Astrocyte of the spinal cord (primary cell): ENCODE measurements at regions not wholly inside any gene's neighbourhood (a gene's known extent, or its start where the extent isn't known, plus 50 kb on each side); places are given as distances from the start of the nearest gene placed in this dataset.

ENCODE experiments used
- DNase-seq: peaks from one replicate; pipeline ENCODE4 v3.0.0; 2011; ENCODE audit warnings: low read depth, low spot score
- H3K4me3 ChIP-seq: 2 replicates; pipeline ENCODE4 v1.5.1; 2011; ENCODE audit warnings: low read depth, mild to moderate bottlenecking, low read length, moderate library complexity
- in situ Hi-C: cut with HindIII; loops from 2 replicates; pipeline ENCODE4 v1.10.0; 2017; ENCODE audit warnings: low sequenced_read_pairs
- TF ChIP-seq, protein P1 (sequence below): IDR thresholded peaks from 2 replicates; pipeline ENCODE4 v1.5.1; 2012; ENCODE audit warnings: low read depth, mild to moderate bottlenecking, low read length, inconsistent platforms

DNA sequence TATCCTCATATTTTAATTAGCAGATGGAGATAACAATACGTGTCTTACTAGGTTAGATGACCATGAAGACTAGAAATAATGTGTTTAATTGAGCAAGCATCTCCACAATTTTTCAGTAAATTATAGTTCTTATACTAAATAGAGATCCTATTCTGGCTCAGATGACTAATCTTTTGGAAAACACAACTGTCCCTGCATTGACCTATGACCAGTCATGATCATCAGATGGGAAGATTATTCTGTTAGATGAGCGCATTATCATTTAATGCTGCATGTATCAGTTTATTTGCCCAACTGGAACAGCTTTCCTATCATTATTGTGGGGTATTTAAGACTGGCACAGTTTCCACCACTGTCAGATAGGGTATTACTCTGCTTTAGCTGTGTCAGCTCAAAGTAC is 185.5 kb downstream of the MOXD1 start:
- in situ Hi-C loops, result no loop called here
- DNase-seq, result no peak
- TF ChIP-seq, protein P1, sequence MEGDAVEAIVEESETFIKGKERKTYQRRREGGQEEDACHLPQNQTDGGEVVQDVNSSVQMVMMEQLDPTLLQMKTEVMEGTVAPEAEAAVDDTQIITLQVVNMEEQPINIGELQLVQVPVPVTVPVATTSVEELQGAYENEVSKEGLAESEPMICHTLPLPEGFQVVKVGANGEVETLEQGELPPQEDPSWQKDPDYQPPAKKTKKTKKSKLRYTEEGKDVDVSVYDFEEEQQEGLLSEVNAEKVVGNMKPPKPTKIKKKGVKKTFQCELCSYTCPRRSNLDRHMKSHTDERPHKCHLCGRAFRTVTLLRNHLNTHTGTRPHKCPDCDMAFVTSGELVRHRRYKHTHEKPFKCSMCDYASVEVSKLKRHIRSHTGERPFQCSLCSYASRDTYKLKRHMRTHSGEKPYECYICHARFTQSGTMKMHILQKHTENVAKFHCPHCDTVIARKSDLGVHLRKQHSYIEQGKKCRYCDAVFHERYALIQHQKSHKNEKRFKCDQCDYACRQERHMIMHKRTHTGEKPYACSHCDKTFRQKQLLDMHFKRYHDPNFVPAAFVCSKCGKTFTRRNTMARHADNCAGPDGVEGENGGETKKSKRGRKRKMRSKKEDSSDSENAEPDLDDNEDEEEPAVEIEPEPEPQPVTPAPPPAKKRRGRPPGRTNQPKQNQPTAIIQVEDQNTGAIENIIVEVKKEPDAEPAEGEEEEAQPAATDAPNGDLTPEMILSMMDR, result no peak
- no peak overlapping the region for H3K4me3 ChIP-seq

GRCh38 chr6:132214716-132215115 is 186.6 kb downstream of the MOXD1 start:
- TF ChIP-seq, protein P1, result no peak
- no peak overlapping the region for H3K4me3 ChIP-seq
- in situ Hi-C loops, result no loop called here
- DNase-seq, result no peak

- no peak for DNase-seq
- in situ Hi-C loops, result no loop called here
- H3K4me3 ChIP-seq, result no peak overlapping the region
- TF ChIP-seq, protein P1, result no peak
Measured at GRCh38 chr6:132213732-132214131, 187.5 kb downstream of the MOXD1 start.

- TF ChIP-seq, protein P1, result no peak
- no peak overlapping the region for H3K4me3 ChIP-seq
- in situ Hi-C loops, result no loop called here
- DNase-seq, result no peak
Measured at GRCh38 chr6:132213191-132213590, 188.1 kb downstream of the MOXD1 start.

GRCh38 chr6:132210886-132211563 is 190.2 kb downstream of the MOXD1 start:
- DNase-seq, result no peak
- TF ChIP-seq, protein P1, result no peak
- no peak overlapping the region for H3K4me3 ChIP-seq
- in situ Hi-C loops, result no loop called here

DNA sequence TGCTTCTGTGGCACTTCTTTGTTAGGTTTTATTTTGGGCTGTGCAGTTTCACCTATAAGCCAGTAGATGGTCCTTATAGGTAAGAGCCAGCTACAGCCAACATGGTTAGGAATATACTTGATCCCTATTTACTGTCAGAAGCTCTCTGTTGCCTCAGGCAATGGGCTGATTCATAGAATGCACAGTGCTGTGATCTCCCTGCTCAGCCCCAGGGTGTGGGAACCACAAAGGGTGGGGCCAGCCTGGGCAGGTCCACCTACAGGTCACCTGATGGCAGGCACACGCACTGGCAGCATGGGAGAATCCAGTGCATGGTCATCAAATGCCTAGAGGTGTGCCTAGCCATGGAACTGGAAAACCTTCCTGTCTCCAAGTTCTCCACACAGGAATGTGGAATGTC is 191.9 kb downstream of the MOXD1 start:
- TF ChIP-seq, protein P1, result no peak
- no peak for DNase-seq
- no peak overlapping the region for H3K4me3 ChIP-seq
- in situ Hi-C loops, result no loop called here
